CD4-positive, alpha-beta T cell treated with Interleukin-1 beta for 1 hour (primary cell): ENCODE measurements at regions not wholly inside any gene's neighbourhood (a gene's known extent, or its start where the extent isn't known, plus 50 kb on each side); places are given as distances from the start of the nearest gene placed in this dataset.
A peak's percentile ranks its signal among the peaks of the same experiment; 100 is the strongest.
"Not testable (repeated sequence)": the region's sequence is repeated elsewhere in the genome, so short reads cannot be mapped to it uniquely, and the experiment has no call there.

Experiments used
- DNase-seq, 2 donors: peaks; one replicate each; pipeline ENCODE4 v3.0.0-alpha.2; 2020 to 2022

GRCh38 chr12:92418381-92418780, 272.7 kb upstream of the BTG1 start:
- no peak for DNase-seq

GRCh38 chr12:92417373-92417772, 271.7 kb upstream of the BTG1 start:
- no peak for DNase-seq

GRCh38 chr12:92416385-92416812, 270.8 kb upstream of the BTG1 start:
- DNase-seq = no peak

- DNase-seq = no peak
Observed at GRCh38 chr12:92414170-92415070, 268.8 kb upstream of the BTG1 start.

GRCh38 chr12:92413286-92413685, 267.6 kb upstream of the BTG1 start:
- DNase-seq = no peak

- no peak for DNase-seq
Observed at GRCh38 chr12:92412856-92413255, 267.2 kb upstream of the BTG1 start.

GRCh38 chr12:92411687-92412086, 266.0 kb upstream of the BTG1 start:
- DNase-seq = no peak

- DNase-seq = peak; percentile 46 to 52
Observed at GRCh38 chr12:92408072-92408900, 262.6 kb upstream of the BTG1 start.

GRCh38 chr12:92406404-92407070, 260.9 kb upstream of the BTG1 start:
- not testable (repeated sequence) for DNase-seq

GRCh38 chr12:92405801-92406251, 260.2 kb upstream of the BTG1 start:
- DNase-seq = peak; percentile 31 to 36

GRCh38 chr12:92404921-92405320, 259.3 kb upstream of the BTG1 start:
- no peak for DNase-seq

GRCh38 chr12:92404259-92404894, 258.7 kb upstream of the BTG1 start:
- DNase-seq = no peak

GRCh38 chr12:92403210-92404175, 257.8 kb upstream of the BTG1 start:
- DNase-seq = peak; percentile 77 to 81

- DNase-seq = no peak
Observed at GRCh38 chr12:92402415-92402814, 256.8 kb upstream of the BTG1 start.

GRCh38 chr12:92400006-92400405, 254.4 kb upstream of the BTG1 start:
- no peak for DNase-seq

GRCh38 chr12:92398565-92399309, 253.1 kb upstream of the BTG1 start:
- peak in 1 of 2 donors; percentile 65 for DNase-seq

GRCh38 chr12:92396647-92397252, 251.1 kb upstream of the BTG1 start:
- DNase-seq = no peak

- DNase-seq = no peak
Observed at GRCh38 chr12:92395322-92395721, 249.7 kb upstream of the BTG1 start.

GRCh38 chr12:92394895-92395294, 249.2 kb upstream of the BTG1 start:
- no peak for DNase-seq

- no peak for DNase-seq
Observed at GRCh38 chr12:92393504-92393903, 247.9 kb upstream of the BTG1 start.
